DND-41 (cell line): ENCODE measurements at regions not wholly inside any gene's neighbourhood (a gene's known extent, or its start where the extent isn't known, plus 50 kb on each side); places are given as distances from the start of the nearest gene placed in this dataset.
A peak's percentile ranks its signal among the peaks of the same experiment; 100 is the strongest.

Experiments used
- ATAC-seq: fragments of 200-7000 bp; cut with Tn5 transposase; 3 replicates; pipeline ENCODE4 v1.9.1; 2021; ENCODE audit warnings: low read depth; ENCODE audit not compliant: insufficient read depth
- DNase-seq: peaks from one replicate; pipeline ENCODE4 v3.0.0-alpha.2; 2020
- H2AFZ ChIP-seq: 2 replicates; pipeline ENCODE4 v1.6.0; 2012; ENCODE audit warnings: low read depth, low read length
- H3K27ac ChIP-seq: 2 replicates; pipeline ENCODE4 v1.5.1; 2012; ENCODE audit warnings: low read length, inconsistent platforms
- H3K27me3 ChIP-seq: fragments of 200-600 bp; sonication (generic); 2 replicates; pipeline ENCODE4 v1.6.0; 2012; ENCODE audit warnings: low read length, mild to moderate bottlenecking, inconsistent platforms; ENCODE audit not compliant: insufficient read depth, poor library complexity
- H3K36me3 ChIP-seq: 2 replicates; pipeline ENCODE4 v1.5.1; 2012; ENCODE audit warnings: low read length, inconsistent platforms; ENCODE audit not compliant: insufficient read depth
- H3K4me1 ChIP-seq: 2 replicates; pipeline ENCODE4 v1.5.1; 2012; ENCODE audit warnings: mild to moderate bottlenecking, low read length; ENCODE audit not compliant: insufficient read depth
- H3K4me2 ChIP-seq: 2 replicates; pipeline ENCODE4 v1.6.0; 2012; ENCODE audit warnings: mild to moderate bottlenecking, moderate library complexity, low read length, inconsistent platforms; ENCODE audit not compliant: insufficient read depth
- H3K4me3 ChIP-seq, 2 experiments: fragments of 200-600 bp in 1 of 2; shearing (Covaris generic) in 1 of 2; 2 replicates each; pipeline ENCODE4 v1.5.1; 2012 to 2016; ENCODE audit warnings: inconsistent platforms in 2 of 2, low read length in 2 of 2, mild to moderate bottlenecking in 2 of 2, low read depth in 1 of 2, moderate library complexity in 1 of 2
- H3K79me2 ChIP-seq: 2 replicates; pipeline ENCODE4 v1.6.0; 2012; ENCODE audit warnings: low read length, inconsistent platforms; ENCODE audit not compliant: insufficient read depth
- H3K9ac ChIP-seq: 2 replicates; pipeline ENCODE4 v1.6.0; 2012; ENCODE audit warnings: low read depth, mild to moderate bottlenecking, inconsistent platforms, low read length, moderate library complexity
- H3K9me3 ChIP-seq: 2 replicates; pipeline ENCODE4 v1.5.1; 2012; ENCODE audit warnings: low read length, moderate library complexity, mild to moderate bottlenecking, inconsistent platforms; ENCODE audit not compliant: insufficient read depth, severe bottlenecking
- H4K20me1 ChIP-seq: 2 replicates; pipeline ENCODE4 v1.6.0; 2012; ENCODE audit warnings: low read length; ENCODE audit not compliant: insufficient read depth
- EZH2 ChIP-seq: IDR thresholded peaks from 3 replicates; pipeline ENCODE4 v1.6.1; 2012; ENCODE audit warnings: borderline replicate concordance, low read depth, mild to moderate bottlenecking, moderate library complexity, low read length, inconsistent platforms; ENCODE audit not compliant: severe bottlenecking
- TF ChIP-seq, protein P1 (sequence below): IDR thresholded peaks from 2 replicates; pipeline ENCODE4 v1.5.1; 2012; ENCODE audit warnings: borderline replicate concordance, low read length, moderate library complexity, mild to moderate bottlenecking; ENCODE audit not compliant: poor library complexity, severe bottlenecking; ENCODE audit errors: extremely low read depth

DNA sequence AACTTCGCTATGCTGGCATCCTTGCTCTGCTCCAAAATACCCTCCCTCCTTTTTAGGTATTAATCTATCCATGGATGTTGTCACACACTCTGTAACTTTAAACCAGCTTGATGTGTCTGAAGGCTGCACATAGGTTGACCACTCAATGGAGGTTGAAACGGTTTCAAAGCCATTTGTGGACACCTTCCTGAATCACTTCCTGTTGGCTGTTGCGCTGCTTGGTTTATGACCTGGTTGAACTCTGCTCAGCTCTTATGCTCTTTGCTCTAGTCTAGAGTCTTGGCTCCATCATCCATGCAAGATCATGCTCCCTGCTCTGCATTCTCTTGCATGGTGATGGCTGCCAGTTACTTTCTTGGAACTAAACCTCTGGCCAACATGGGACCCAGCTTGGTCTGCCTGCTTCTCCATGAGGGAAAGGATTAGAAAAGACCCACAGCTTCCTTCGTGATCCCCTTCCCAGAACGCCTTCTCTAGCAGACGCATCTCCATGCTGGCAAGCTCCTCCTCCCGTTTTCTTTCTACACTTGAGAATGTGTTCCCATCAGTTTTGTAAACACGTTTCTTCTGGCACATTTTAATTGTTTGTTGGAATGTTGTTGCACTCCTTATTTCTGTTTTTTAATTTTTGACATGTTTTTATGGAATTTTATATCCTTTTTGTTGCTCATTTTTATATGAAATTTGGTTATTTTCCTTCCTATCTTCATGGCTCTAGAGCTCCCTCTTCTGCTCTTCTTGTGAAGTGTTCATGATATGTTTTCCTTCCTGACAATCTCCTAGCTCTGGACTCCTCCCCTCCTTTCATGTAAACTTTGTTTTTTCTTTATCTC lies 149.8 kb downstream of the XPNPEP1 start:
- H3K36me3 ChIP-seq, result no peaks in the 10 kb centered on the region
- H3K4me3 ChIP-seq, result no peak overlapping the region
- H2AFZ ChIP-seq, result no peak overlapping the region
- H3K79me2 ChIP-seq, result no peaks in the 10 kb centered on the region
- no peak for DNase-seq
- no peak for TF ChIP-seq EZH2
- TF ChIP-seq, protein P1, sequence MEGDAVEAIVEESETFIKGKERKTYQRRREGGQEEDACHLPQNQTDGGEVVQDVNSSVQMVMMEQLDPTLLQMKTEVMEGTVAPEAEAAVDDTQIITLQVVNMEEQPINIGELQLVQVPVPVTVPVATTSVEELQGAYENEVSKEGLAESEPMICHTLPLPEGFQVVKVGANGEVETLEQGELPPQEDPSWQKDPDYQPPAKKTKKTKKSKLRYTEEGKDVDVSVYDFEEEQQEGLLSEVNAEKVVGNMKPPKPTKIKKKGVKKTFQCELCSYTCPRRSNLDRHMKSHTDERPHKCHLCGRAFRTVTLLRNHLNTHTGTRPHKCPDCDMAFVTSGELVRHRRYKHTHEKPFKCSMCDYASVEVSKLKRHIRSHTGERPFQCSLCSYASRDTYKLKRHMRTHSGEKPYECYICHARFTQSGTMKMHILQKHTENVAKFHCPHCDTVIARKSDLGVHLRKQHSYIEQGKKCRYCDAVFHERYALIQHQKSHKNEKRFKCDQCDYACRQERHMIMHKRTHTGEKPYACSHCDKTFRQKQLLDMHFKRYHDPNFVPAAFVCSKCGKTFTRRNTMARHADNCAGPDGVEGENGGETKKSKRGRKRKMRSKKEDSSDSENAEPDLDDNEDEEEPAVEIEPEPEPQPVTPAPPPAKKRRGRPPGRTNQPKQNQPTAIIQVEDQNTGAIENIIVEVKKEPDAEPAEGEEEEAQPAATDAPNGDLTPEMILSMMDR, result peak; percentile 64
- H3K27me3 ChIP-seq, result peaks cover 3% of the 10 kb centered on the region
- no peak overlapping the region for H3K27ac ChIP-seq
- H3K9ac ChIP-seq, result no peak overlapping the region
- H3K9me3 ChIP-seq, result no peaks in the 10 kb centered on the region
- peak; percentile 53; the same call in 1 of the 3 replicates for ATAC-seq
- H3K4me1 ChIP-seq, result no peaks in the 10 kb centered on the region
- H4K20me1 ChIP-seq, result no peaks in the 10 kb centered on the region
- H3K4me2 ChIP-seq, result no peak overlapping the region

DNA sequence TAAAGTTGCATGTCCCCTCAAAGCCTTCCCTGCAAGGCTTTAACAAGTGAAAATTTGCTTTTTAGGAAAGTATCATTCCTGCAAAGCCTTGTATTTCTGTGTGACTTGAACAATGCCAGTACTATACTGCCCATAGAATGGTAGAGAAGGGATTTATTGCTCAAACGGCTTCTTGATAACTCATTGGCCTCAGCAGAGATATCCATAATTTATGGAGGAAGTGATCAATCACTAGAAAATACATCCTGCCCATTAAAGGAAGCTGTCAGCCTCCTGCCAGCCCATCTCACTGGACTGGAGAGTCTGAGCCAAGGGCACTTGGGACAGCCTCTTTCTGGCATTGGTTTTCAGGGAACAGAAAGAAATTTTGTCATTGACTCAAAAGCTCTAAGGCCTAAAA lies 152.6 kb downstream of the XPNPEP1 start:
- Histone ChIP-seq H3K36me3 (no peaks in the 10 kb centered on the region), H2AFZ (no peak overlapping the region), H4K20me1 (no peaks in the 10 kb centered on the region), H3K9me3 (no peaks in the 10 kb centered on the region), H3K4me1 (no peaks in the 10 kb centered on the region), H3K4me2 (no peak overlapping the region), H3K27me3 (peaks cover 3% of the 10 kb centered on the region), H3K9ac (no peak overlapping the region), H3K79me2 (no peaks in the 10 kb centered on the region), H3K27ac (no peak overlapping the region), H3K4me3 (no peak overlapping the region)
- TF ChIP-seq EZH2, result no peak
- TF ChIP-seq, protein P1, result no peak
- ATAC-seq (no peak), DNase-seq (no peak)

DNA sequence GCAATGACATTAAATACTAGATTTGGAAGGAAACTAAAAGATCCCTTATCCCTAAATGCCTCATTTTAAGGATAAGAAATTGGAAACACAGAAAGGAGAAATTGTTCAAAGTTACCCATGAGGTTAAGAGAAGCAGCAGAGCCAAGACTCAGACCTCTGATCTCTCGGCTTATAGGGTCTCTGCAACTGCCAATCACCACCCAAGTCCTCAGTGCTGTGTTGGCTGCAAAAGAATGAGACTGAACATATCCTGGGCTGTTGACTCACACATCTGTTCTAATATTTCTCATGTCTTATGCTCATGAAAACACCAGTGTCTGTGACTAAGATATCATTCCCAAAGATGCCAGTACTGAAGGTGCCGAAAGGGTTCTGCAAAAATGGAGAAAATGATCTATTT lies 153.3 kb downstream of the XPNPEP1 start:
- no peaks in the 10 kb centered on the region for H3K79me2 ChIP-seq
- H3K4me1 ChIP-seq, result no peaks in the 10 kb centered on the region
- H3K36me3 ChIP-seq, result no peaks in the 10 kb centered on the region
- H3K4me3 ChIP-seq, result no peak overlapping the region
- DNase-seq (no peak), ATAC-seq (no peak)
- no peak overlapping the region for H3K9ac ChIP-seq
- H2AFZ ChIP-seq, result no peak overlapping the region
- H4K20me1 ChIP-seq, result no peaks in the 10 kb centered on the region
- no peaks in the 10 kb centered on the region for H3K9me3 ChIP-seq
- no peak overlapping the region for H3K27ac ChIP-seq
- TF ChIP-seq, protein P1, result no peak
- TF ChIP-seq EZH2, result no peak
- H3K4me2 ChIP-seq, result no peak overlapping the region
- H3K27me3 ChIP-seq, result peaks cover 3% of the 10 kb centered on the region
